ENCODE measurements at regions not wholly inside any gene's neighbourhood (a gene's known extent, or its start where the extent isn't known, plus 50 kb on each side); places are given as distances from the start of the nearest gene placed in this dataset.

DNA sequence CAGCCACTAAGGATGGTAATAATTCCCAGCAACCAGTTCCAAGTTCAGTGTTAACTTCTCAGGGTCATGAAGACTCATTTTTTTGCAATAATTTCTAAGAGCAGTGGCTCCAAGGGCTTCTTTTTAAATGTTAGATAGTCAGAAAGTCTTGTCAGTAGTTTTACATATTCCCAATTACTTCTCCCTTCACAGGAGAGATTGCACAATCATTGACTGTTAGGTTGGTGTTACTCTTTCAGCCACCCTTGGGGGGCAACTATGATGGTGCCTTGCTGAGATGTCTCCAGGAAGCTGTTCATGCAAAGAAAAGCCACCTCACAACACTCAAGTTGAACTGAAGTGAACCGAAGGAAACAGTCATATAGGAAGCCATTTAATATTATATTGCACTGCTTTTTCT, 127.9 kb upstream of the DOCK10 start:
- TF ChIP-seq EZH2 (IDR thresholded peaks at IDR 0.05; ENCODE audit: borderline replicate concordance, low read length) = no peak
- TF ChIP-seq, protein P1, sequence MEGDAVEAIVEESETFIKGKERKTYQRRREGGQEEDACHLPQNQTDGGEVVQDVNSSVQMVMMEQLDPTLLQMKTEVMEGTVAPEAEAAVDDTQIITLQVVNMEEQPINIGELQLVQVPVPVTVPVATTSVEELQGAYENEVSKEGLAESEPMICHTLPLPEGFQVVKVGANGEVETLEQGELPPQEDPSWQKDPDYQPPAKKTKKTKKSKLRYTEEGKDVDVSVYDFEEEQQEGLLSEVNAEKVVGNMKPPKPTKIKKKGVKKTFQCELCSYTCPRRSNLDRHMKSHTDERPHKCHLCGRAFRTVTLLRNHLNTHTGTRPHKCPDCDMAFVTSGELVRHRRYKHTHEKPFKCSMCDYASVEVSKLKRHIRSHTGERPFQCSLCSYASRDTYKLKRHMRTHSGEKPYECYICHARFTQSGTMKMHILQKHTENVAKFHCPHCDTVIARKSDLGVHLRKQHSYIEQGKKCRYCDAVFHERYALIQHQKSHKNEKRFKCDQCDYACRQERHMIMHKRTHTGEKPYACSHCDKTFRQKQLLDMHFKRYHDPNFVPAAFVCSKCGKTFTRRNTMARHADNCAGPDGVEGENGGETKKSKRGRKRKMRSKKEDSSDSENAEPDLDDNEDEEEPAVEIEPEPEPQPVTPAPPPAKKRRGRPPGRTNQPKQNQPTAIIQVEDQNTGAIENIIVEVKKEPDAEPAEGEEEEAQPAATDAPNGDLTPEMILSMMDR (IDR thresholded peaks at IDR 0.05; ENCODE audit: low read length) = no peak
